Osteocyte (in vitro differentiated cells): ENCODE measurements at regions not wholly inside any gene's neighbourhood (a gene's known extent, or its start where the extent isn't known, plus 50 kb on each side); places are given as distances from the start of the nearest gene placed in this dataset.

Source experiments
- DNase-seq: peaks from one replicate; pipeline ENCODE4 v3.0.0; 2021; ENCODE audit warnings: mixed read lengths; ENCODE audit not compliant: unreplicated experiment; ENCODE audit errors: extremely low spot score
- H3K27ac Mint-ChIP-seq: one replicate; pipeline ENCODE4 v1.8.0; 2021; ENCODE audit warnings: mild to moderate bottlenecking, mixed read lengths; ENCODE audit not compliant: unreplicated experiment
- H3K27me3 Mint-ChIP-seq: one replicate; pipeline ENCODE4 v1.8.0; 2021; ENCODE audit warnings: mixed read lengths; ENCODE audit not compliant: unreplicated experiment
- H3K36me3 Mint-ChIP-seq: one replicate; pipeline ENCODE4 v1.8.0; 2021; ENCODE audit warnings: mixed read lengths; ENCODE audit not compliant: unreplicated experiment
- H3K4me1 Mint-ChIP-seq: one replicate; pipeline ENCODE4 v1.8.0; 2021; ENCODE audit warnings: mixed read lengths; ENCODE audit not compliant: unreplicated experiment
- H3K4me3 Mint-ChIP-seq: one replicate; pipeline ENCODE4 v1.8.0; 2021; ENCODE audit warnings: mild to moderate bottlenecking, moderate library complexity, mixed read lengths; ENCODE audit not compliant: unreplicated experiment
- H3K9me3 Mint-ChIP-seq: one replicate; pipeline ENCODE4 v1.8.0; 2021; ENCODE audit warnings: mixed read lengths; ENCODE audit not compliant: unreplicated experiment
- TF ChIP-seq, protein P1 (sequence below): fragments of 200-600 bp; sonication (generic); IDR thresholded peaks from 2 replicates; pipeline ENCODE4 v1.5.0; 2021; ENCODE audit warnings: antibody characterized with exemption, mild to moderate bottlenecking, moderate library complexity

DNA sequence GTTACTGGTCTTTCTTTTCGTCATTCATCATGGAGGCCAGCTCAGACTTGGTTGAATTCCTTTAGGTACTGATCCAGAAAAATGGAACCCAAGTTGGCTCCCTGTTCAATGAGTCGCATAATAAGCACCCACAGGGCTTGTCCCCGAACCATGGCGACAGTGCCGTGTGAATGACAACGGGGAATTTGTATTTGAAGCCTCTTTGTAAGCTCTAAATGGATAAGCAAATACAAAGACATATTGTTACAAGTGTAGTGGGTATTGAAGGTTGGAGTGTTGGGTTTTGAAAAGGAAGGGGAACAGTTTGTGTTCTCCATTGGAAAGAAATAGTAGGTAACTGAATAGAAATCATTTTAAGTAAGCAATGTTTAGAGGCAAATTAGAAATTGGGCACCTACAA, 288.9 kb downstream of the SLC4A3 start:
- H3K4me3 Mint-ChIP-seq = no peak overlapping the region
- no peaks in the 10 kb centered on the region for H3K27me3 Mint-ChIP-seq
- H3K36me3 Mint-ChIP-seq = no peaks in the 10 kb centered on the region
- H3K9me3 Mint-ChIP-seq = no peaks in the 10 kb centered on the region
- TF ChIP-seq, protein P1, sequence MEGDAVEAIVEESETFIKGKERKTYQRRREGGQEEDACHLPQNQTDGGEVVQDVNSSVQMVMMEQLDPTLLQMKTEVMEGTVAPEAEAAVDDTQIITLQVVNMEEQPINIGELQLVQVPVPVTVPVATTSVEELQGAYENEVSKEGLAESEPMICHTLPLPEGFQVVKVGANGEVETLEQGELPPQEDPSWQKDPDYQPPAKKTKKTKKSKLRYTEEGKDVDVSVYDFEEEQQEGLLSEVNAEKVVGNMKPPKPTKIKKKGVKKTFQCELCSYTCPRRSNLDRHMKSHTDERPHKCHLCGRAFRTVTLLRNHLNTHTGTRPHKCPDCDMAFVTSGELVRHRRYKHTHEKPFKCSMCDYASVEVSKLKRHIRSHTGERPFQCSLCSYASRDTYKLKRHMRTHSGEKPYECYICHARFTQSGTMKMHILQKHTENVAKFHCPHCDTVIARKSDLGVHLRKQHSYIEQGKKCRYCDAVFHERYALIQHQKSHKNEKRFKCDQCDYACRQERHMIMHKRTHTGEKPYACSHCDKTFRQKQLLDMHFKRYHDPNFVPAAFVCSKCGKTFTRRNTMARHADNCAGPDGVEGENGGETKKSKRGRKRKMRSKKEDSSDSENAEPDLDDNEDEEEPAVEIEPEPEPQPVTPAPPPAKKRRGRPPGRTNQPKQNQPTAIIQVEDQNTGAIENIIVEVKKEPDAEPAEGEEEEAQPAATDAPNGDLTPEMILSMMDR = no peak
- peaks cover 11% of the 10 kb centered on the region for H3K4me1 Mint-ChIP-seq
- no peak overlapping the region for H3K27ac Mint-ChIP-seq
- DNase-seq = no peak

DNA sequence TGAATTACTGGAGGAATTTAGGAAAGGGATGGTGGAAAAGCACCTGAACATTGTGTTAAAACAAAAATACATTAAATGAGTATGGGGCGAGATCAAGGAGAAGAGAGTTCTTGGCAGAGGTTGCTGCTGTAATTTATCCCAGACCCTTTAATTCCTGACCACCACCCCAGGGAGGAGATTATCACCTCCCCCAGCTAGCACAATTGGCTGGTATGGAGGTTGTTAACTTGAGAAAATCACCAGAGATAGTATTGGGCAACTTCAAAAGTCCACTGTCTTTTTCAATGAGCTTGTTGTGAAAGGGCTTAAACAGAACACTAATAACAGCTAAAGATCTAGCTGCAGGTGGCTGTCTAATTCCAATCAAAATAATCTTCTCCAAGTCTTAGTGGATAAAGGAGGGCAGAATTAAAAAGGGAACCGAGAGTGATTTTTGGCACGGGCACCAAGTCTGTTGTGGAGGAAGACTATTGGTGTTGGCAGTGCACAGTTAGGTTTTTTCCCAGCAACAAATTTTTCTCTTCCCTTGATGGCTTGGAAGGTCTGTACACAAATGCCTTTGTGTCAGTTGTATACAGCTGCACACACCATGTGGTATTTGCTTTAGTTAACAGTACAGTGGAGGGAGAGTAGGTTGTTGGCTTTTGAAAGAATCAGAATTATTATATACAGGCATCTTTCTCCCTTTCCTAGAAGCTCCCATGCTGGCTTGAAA, 289.5 kb downstream of the SLC4A3 start:
- H3K27ac Mint-ChIP-seq = no peak overlapping the region
- H3K4me1 Mint-ChIP-seq = peaks cover 11% of the 10 kb centered on the region
- DNase-seq = no peak
- H3K27me3 Mint-ChIP-seq = no peaks in the 10 kb centered on the region
- no peaks in the 10 kb centered on the region for H3K9me3 Mint-ChIP-seq
- H3K4me3 Mint-ChIP-seq = no peak overlapping the region
- TF ChIP-seq, protein P1 = no peak
- no peaks in the 10 kb centered on the region for H3K36me3 Mint-ChIP-seq

DNA sequence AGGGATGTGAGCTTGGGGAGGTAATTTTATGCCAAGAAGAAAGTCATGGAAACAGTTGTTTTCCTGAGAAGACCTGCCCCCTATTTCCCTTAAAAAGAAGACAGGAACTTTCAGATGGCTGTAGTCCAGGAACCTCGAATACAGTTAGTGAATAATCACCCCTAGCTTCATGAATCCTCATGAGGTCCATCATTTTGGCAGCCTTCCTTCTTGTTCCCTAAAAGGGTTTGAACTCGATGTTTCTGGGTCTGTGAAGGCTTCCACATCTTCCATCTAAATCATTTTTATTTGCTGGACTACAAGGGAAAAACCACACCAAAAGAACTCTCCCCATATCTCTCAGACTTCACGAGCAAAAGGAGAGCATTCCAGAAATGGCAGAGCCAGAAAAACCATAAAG, 290.8 kb downstream of the SLC4A3 start:
- H3K27ac Mint-ChIP-seq = no peak overlapping the region
- H3K36me3 Mint-ChIP-seq = no peaks in the 10 kb centered on the region
- no peaks in the 10 kb centered on the region for H3K9me3 Mint-ChIP-seq

DNA sequence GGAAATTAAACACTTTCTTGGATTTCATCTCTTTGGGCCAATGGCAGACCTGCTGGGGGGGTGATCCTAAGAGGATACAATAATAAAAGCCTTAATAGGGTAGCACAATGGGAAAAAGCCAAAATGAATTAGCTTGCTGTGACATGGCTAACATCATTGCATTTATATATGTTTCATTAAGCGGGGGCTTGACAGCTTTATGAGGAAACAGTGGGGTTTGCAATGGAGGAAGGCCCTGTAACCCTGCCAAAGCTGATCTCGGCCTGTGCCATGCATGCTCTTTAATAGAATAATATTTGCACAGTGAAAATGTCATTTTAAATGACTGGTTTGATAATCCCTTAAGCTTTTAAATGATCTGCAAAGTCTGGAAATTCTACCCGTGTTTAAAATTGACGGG, 291.5 kb downstream of the SLC4A3 start:
- H3K9me3 Mint-ChIP-seq = no peaks in the 10 kb centered on the region
- no peaks in the 10 kb centered on the region for H3K4me1 Mint-ChIP-seq
- TF ChIP-seq, protein P1 = no peak
- no peak overlapping the region for H3K4me3 Mint-ChIP-seq
- H3K36me3 Mint-ChIP-seq = no peaks in the 10 kb centered on the region
- DNase-seq = no peak
- no peak overlapping the region for H3K27ac Mint-ChIP-seq
- H3K27me3 Mint-ChIP-seq = no peaks in the 10 kb centered on the region

More for the DNA sequence above, 290.8 kb downstream of the SLC4A3 start:
- no peak overlapping the region for H3K4me3 Mint-ChIP-seq
- DNase-seq = no peak
- no peaks in the 10 kb centered on the region for H3K27me3 Mint-ChIP-seq
- TF ChIP-seq, protein P1 = no peak
- no peaks in the 10 kb centered on the region for H3K4me1 Mint-ChIP-seq

DNA sequence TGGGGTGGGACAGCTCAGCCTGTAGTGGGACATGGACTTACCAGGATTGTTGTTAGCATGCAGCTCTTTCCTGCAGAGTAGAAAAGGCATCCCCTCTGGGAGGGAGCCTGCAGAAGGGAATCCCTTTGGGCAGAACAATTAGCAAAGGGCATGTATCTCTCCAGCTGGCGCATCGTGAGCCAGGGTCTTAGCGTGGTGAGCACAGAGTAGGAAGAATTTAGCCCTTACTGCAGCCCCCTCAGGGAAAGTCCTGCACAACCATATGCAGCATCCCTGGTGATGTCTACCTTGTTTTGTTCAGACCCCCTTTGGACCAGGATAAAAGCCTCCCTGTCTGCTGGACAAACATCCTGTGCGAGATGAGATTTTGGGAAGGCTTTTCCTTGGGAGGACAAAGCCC, 292.1 kb downstream of the SLC4A3 start:
- Mint-ChIP-seq H3K4me3 (no peak overlapping the region), H3K9me3 (no peaks in the 10 kb centered on the region), H3K36me3 (no peaks in the 10 kb centered on the region), H3K27me3 (no peaks in the 10 kb centered on the region), H3K27ac (no peak overlapping the region), H3K4me1 (no peaks in the 10 kb centered on the region)
- TF ChIP-seq, protein P1 = no peak
- no peak for DNase-seq
